ENCODE measurements at regions not wholly inside any gene's neighbourhood (a gene's known extent, or its start where the extent isn't known, plus 50 kb on each side); places are given as distances from the start of the nearest gene placed in this dataset.

GRCh38 chr1:25028907-25029599, 99.0 kb upstream of the RUNX3 start:
- TF ChIP-seq, protein P1, sequence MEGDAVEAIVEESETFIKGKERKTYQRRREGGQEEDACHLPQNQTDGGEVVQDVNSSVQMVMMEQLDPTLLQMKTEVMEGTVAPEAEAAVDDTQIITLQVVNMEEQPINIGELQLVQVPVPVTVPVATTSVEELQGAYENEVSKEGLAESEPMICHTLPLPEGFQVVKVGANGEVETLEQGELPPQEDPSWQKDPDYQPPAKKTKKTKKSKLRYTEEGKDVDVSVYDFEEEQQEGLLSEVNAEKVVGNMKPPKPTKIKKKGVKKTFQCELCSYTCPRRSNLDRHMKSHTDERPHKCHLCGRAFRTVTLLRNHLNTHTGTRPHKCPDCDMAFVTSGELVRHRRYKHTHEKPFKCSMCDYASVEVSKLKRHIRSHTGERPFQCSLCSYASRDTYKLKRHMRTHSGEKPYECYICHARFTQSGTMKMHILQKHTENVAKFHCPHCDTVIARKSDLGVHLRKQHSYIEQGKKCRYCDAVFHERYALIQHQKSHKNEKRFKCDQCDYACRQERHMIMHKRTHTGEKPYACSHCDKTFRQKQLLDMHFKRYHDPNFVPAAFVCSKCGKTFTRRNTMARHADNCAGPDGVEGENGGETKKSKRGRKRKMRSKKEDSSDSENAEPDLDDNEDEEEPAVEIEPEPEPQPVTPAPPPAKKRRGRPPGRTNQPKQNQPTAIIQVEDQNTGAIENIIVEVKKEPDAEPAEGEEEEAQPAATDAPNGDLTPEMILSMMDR (IDR thresholded peaks at IDR 0.05): no peak
- TF ChIP-seq ZFX (IDR thresholded peaks at IDR 0.05; ENCODE audit: borderline replicate concordance): no peak
